Fibroblast of pulmonary artery (primary cell): ENCODE measurements at regions not wholly inside any gene's neighbourhood (a gene's known extent, or its start where the extent isn't known, plus 50 kb on each side); places are given as distances from the start of the nearest gene placed in this dataset.

Source experiments
- DNase-seq: peaks from one replicate; pipeline ENCODE4 v3.0.0-alpha.2; 2010; ENCODE audit warnings: low read depth
- H3K4me3 ChIP-seq: replicated peaks from 2 replicates; pipeline ENCODE4 v1.5.1; 2011; ENCODE audit warnings: low read depth, mild to moderate bottlenecking, control low read depth, low read length, moderate library complexity
- TF ChIP-seq, protein P1 (sequence below): IDR thresholded peaks from 2 replicates; pipeline ENCODE4 v1.5.1; 2011; ENCODE audit warnings: mild to moderate bottlenecking, control low read depth, low read length, inconsistent platforms; ENCODE audit errors: missing control alignments

DNA sequence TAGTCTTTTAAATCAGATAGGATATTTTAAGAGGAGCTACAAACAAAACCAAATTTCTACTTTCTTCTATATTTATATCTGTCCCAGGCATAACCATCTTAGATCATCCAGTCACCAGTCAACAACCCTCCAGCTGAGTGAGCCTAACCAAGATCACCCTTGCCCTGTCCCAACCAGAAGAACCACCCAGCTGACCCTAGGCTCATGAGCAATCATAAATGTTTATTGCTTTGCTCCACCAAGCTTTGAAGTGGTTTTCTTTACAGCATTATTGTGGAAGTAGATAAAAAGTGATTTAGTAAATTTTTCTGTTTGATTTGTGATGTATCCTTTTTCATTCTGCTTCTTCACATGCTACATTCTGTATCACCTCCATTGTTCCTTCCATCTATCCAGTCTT lies 167.2 kb upstream of the PIEZO2 start:
- TF ChIP-seq, protein P1, sequence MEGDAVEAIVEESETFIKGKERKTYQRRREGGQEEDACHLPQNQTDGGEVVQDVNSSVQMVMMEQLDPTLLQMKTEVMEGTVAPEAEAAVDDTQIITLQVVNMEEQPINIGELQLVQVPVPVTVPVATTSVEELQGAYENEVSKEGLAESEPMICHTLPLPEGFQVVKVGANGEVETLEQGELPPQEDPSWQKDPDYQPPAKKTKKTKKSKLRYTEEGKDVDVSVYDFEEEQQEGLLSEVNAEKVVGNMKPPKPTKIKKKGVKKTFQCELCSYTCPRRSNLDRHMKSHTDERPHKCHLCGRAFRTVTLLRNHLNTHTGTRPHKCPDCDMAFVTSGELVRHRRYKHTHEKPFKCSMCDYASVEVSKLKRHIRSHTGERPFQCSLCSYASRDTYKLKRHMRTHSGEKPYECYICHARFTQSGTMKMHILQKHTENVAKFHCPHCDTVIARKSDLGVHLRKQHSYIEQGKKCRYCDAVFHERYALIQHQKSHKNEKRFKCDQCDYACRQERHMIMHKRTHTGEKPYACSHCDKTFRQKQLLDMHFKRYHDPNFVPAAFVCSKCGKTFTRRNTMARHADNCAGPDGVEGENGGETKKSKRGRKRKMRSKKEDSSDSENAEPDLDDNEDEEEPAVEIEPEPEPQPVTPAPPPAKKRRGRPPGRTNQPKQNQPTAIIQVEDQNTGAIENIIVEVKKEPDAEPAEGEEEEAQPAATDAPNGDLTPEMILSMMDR, result no peak
- H3K4me3 ChIP-seq, result no peak overlapping the region
- no peak for DNase-seq

DNA sequence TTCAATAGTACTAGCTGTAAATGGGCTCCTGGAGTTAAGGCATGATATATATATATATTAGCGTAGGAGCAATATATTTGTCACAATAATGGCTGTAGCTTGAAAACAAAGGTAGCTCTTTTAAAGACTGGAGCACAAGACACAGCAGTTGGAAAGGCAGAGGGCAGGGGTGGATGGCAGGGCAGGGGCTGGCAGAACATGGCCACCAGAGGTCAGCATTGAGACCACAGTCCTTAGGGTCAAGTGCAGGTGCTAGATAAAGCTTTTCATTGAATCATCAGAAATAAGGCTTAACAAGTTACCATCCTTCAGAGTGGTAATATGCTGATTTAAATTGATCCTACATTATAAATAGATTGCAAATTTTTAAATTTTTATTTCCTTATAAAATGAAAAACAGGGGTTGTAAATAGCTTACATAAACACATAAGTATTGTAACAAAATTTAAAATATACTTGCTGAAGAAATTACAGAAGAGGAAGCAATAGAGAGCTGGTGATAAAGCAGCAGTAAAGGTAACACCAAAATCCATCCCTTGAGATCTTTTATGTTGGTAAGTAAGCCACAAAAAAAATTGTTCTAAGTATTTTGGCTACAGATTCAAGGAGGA lies 161.2 kb upstream of the PIEZO2 start:
- TF ChIP-seq, protein P1, result peak; percentile 88
- no peak overlapping the region for H3K4me3 ChIP-seq
- peak; percentile 57 for DNase-seq

- DNase-seq, result peak; percentile 35
- TF ChIP-seq, protein P1, result peak; percentile 15
Measured at GRCh38 chr18:11309172-11309571, 159.8 kb upstream of the PIEZO2 start.

DNA sequence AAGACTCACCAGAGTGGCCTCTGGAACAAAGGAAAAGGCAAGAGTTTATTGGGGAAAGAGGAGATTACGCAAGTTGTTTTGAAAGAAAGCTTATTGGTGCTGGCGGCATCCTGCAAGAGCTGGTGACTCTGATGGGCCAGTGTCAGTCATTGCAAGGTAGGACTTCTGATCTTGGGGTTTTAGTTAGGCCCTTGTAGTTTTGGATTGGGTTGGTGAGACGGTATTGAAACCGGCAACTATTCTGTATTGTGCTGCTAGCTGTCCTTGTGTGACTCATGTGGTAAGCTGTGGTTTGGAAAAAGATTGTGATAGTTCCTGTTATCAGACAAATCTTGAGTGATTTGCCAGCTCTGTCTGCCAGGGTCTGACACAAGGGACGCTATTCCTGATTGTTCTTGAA lies 159.1 kb upstream of the PIEZO2 start:
- DNase-seq, result peak; percentile 31
- H3K4me3 ChIP-seq, result no peak overlapping the region
- TF ChIP-seq, protein P1, result no peak

More at GRCh38 chr18:11309172-11309571, 159.8 kb upstream of the PIEZO2 start:
- no peak overlapping the region for H3K4me3 ChIP-seq

DNA sequence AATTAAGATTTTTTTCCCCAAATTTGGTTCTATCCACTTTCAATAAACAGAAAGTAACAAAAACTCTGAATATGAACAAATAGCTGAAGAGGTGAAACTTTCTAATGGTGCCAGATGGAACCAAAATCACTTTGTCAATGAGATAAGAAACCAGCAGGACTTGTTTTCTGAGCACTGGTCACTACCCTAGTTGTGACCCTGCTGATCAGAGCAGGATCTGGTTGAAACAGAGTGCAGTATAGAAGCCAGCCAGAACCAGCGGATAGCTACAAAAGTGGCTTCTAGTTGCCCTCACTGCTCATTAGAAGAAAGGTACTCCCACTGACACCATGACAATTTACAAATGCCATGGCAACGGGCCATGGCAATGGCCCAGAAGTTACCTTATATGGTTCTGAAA lies 158.3 kb upstream of the PIEZO2 start:
- H3K4me3 ChIP-seq, result no peak overlapping the region
- TF ChIP-seq, protein P1, result no peak
- DNase-seq, result no peak

DNA sequence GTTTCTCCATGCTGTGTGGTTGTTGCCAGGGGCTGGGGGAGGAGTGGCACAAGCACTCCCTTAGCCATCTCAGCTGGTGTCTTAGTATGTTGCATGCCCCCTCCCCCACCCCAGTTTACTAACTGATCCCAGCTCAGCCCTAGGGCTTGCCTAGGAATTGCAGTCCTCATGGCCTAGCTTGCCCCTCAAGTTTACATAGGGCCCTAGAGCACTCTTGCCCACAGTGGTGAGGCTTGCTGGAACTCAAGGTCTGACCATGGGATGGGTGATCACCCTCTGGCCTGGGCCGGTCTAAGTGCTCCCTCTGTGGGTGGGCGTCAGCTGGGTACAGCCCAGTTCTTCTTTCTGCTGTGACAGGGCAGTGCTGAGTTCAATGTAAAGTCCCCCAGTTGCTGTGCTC lies 156.1 kb upstream of the PIEZO2 start:
- no peak for DNase-seq
- TF ChIP-seq, protein P1, result no peak
- no peak overlapping the region for H3K4me3 ChIP-seq

DNA sequence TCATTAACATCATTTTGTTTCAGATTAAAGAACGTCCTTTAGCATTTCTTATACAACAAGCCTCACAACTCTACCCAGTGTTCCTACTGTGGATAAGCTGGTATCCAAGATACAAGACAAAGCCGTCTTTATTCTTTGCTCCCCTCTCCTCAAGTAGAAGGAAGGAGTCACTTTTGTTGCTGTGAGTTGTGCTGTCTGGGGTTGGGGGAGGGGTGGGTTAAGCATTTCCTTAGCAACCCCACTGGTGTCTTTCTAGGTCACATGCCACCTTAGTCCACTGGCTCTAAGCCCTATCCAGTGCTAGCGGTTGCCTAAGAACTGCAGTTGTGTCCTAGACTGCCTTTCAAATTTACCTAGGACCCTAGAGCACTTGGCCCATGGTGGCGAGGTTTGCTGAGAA lies 155.6 kb upstream of the PIEZO2 start:
- TF ChIP-seq, protein P1, result no peak
- no peak for DNase-seq
- H3K4me3 ChIP-seq, result no peak overlapping the region
